GM23338 (cell line): ENCODE measurements at regions not wholly inside any gene's neighbourhood (a gene's known extent, or its start where the extent isn't known, plus 50 kb on each side); places are given as distances from the start of the nearest gene placed in this dataset.

Source experiments
- ATAC-seq: fragments of 200-7000 bp; cut with Tn5 transposase; 3 replicates; pipeline ENCODE4 v1.9.1; 2020
- DNase-seq: peaks from one replicate; pipeline ENCODE4 v3.0.0-alpha.2; 2015; ENCODE audit warnings: low spot score
- H2AFZ ChIP-seq: fragments of 200-600 bp; sonication (generic); 2 replicates; pipeline ENCODE4 v1.8.0; 2016; ENCODE audit warnings: antibody characterized with exemption, mild to moderate bottlenecking, moderate library complexity
- H3F3A ChIP-seq: fragments of 200-600 bp; sonication (generic); replicated peaks from 2 replicates; pipeline ENCODE4 v1.8.0; 2017; ENCODE audit warnings: antibody characterized with exemption, mixed run types, low read depth
- H3K27ac ChIP-seq: fragments of 200-600 bp; sonication (generic); 2 replicates; pipeline ENCODE4 v1.6.1; 2016; ENCODE audit warnings: low read depth
- H3K27me3 ChIP-seq: fragments of 200-600 bp; sonication (generic); 2 replicates; pipeline ENCODE4 v1.8.0; 2016; ENCODE audit warnings: mild to moderate bottlenecking, mixed run types, moderate library complexity; ENCODE audit not compliant: insufficient read depth
- H3K36me3 ChIP-seq: fragments of 200-600 bp; sonication (generic); 2 replicates; pipeline ENCODE4 v1.8.0; 2016; ENCODE audit warnings: mild to moderate bottlenecking; ENCODE audit not compliant: insufficient read depth
- H3K4me1 ChIP-seq: fragments of 200-600 bp; sonication (generic); 2 replicates; pipeline ENCODE4 v1.8.0; 2016; ENCODE audit warnings: mild to moderate bottlenecking, moderate library complexity; ENCODE audit not compliant: insufficient read depth
- H3K4me2 ChIP-seq: fragments of 200-600 bp; sonication (generic); 2 replicates; pipeline ENCODE4 v1.7.1; 2017; ENCODE audit warnings: mixed run types
- H3K4me3 ChIP-seq: fragments of 200-600 bp; sonication (generic); 2 replicates; pipeline ENCODE4 v1.6.1; 2016; ENCODE audit warnings: mixed run types
- H3K79me2 ChIP-seq: fragments of 200-600 bp; sonication (generic); replicated peaks from 2 replicates; pipeline ENCODE4 v1.8.0; 2017; ENCODE audit warnings: mild to moderate bottlenecking; ENCODE audit not compliant: insufficient read depth
- H3K9me2 ChIP-seq: fragments of 200-600 bp; sonication (generic); 2 replicates; pipeline ENCODE4 v1.8.0; 2017; ENCODE audit not compliant: insufficient read depth
- H4K20me1 ChIP-seq: fragments of 200-600 bp; sonication (generic); replicated peaks from 2 replicates; pipeline ENCODE4 v1.8.0; 2017; ENCODE audit warnings: mild to moderate bottlenecking; ENCODE audit not compliant: insufficient read depth
- H3K27ac Mint-ChIP-seq: 2 replicates; pipeline ENCODE4 v1.8.0; 2020; ENCODE audit warnings: inconsistent platforms, mild to moderate bottlenecking, moderate library complexity, mixed read lengths
- H3K27me3 Mint-ChIP-seq: 3 replicates; pipeline ENCODE4 v1.8.0; 2022; ENCODE audit warnings: low read depth, mild to moderate bottlenecking, moderate library complexity, mixed read lengths, inconsistent platforms; ENCODE audit not compliant: insufficient read depth, poor library complexity
- H3K36me3 Mint-ChIP-seq: 3 replicates; pipeline ENCODE4 v1.8.0; 2021; ENCODE audit warnings: low read depth, mild to moderate bottlenecking, inconsistent platforms, moderate library complexity, mixed read lengths
- H3K4me1 Mint-ChIP-seq: 3 replicates; pipeline ENCODE4 v1.8.0; 2020; ENCODE audit warnings: mild to moderate bottlenecking, inconsistent platforms, mixed read lengths
- H3K4me3 Mint-ChIP-seq: 3 replicates; pipeline ENCODE4 v1.8.0; 2021; ENCODE audit warnings: moderate library complexity, mild to moderate bottlenecking, inconsistent platforms, mixed read lengths
- H3K9me3 Mint-ChIP-seq: 3 replicates; pipeline ENCODE4 v1.8.0; 2020; ENCODE audit warnings: moderate library complexity, mild to moderate bottlenecking, inconsistent platforms, mixed read lengths
- EZH2 ChIP-seq: fragments of 200-600 bp; sonication (generic); IDR thresholded peaks from one replicate; pipeline ENCODE4 v1.8.0; 2017; ENCODE audit warnings: antibody characterized with exemption, mild to moderate bottlenecking, low read depth; ENCODE audit not compliant: unreplicated experiment
- EZH2phosphoT487 ChIP-seq: fragments of 200-600 bp; sonication (generic); IDR thresholded peaks from one replicate; pipeline ENCODE4 v1.8.1; 2018; ENCODE audit warnings: antibody characterized with exemption; ENCODE audit not compliant: unreplicated experiment
- JUNB ChIP-seq: IDR thresholded peaks from one replicate; pipeline ENCODE4 v1.6.1; 2016; ENCODE audit warnings: antibody characterized with exemption; ENCODE audit not compliant: unreplicated experiment
- NANOG ChIP-seq: IDR thresholded peaks from 2 replicates; pipeline ENCODE4 v1.6.1; 2016; ENCODE audit warnings: antibody characterized with exemption, borderline replicate concordance
- POLR2AphosphoS5 ChIP-seq: IDR thresholded peaks from 2 replicates; pipeline ENCODE4 v1.6.1; 2016; ENCODE audit warnings: antibody characterized with exemption, low read depth
- STAT1 ChIP-seq: IDR thresholded peaks from one replicate; pipeline ENCODE4 v1.6.1; 2016; ENCODE audit warnings: antibody characterized with exemption; ENCODE audit not compliant: unreplicated experiment
- ZNF114 ChIP-seq: fragments of 250-450 bp; sonication (Bioruptor Pico); IDR thresholded peaks from 2 replicates; pipeline ENCODE4 v1.5.0; 2020; ENCODE audit warnings: mild to moderate bottlenecking, moderate library complexity
- ZNF331 ChIP-seq: fragments of 250-450 bp; sonication (Bioruptor Pico); IDR thresholded peaks from 2 replicates; pipeline ENCODE4 v1.5.0; 2020; ENCODE audit warnings: low read depth, mild to moderate bottlenecking, moderate library complexity
- TF ChIP-seq, protein P1 (sequence below): IDR thresholded peaks from one replicate; pipeline ENCODE4 v1.6.1; 2018; ENCODE audit warnings: antibody characterized with exemption; ENCODE audit not compliant: unreplicated experiment
- TF ChIP-seq, protein P2 (sequence below), 2 experiments: fragments of 200-600 bp in 1 of 2; sonication (generic) in 1 of 2; conservative IDR thresholded peaks; 2 replicates each; pipeline versions ENCODE4 v1.5.1 to v1.6.1; 2016 to 2017; ENCODE audit warnings: antibody characterized with exemption in 2 of 2, low read depth in 2 of 2, mild to moderate bottlenecking in 2 of 2, moderate library complexity in 1 of 2
- TF ChIP-seq, protein P3 (sequence below): fragments of 250-450 bp; sonication (Bioruptor Pico); IDR thresholded peaks from 2 replicates; pipeline ENCODE4 v1.5.0; 2020; ENCODE audit warnings: mild to moderate bottlenecking, moderate library complexity
- TF ChIP-seq, protein P4 (sequence below): IDR thresholded peaks from 2 replicates; pipeline ENCODE4 v1.6.1; 2016; ENCODE audit warnings: antibody characterized with exemption

DNA sequence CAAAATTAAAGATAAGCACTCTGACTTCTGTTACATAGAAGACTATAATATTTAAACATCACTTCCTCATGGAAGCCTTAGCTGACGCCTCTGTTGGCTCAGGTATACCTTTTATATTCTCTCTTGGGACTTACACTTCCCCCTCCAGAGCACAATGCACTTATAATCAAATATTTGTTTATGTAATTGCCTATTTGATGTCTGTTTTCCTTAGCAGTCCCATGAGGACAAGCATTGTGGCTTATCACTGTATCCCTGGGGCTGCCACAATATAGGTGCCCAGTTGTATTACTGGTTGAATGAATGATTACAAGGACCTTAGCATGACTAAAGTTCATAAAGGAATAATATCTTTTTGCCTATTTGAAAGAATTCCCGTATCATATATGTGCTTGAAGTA, 186.7 kb upstream of the VGLL2 start:
- H3K9me3 Mint-ChIP-seq = no peaks in the 10 kb centered on the region
- Histone ChIP-seq H3K4me2 (no peak overlapping the region), H3K27me3 (no peaks in the 10 kb centered on the region), H2AFZ (no peak overlapping the region), H3K4me1 (no peaks in the 10 kb centered on the region), H3K4me3 (no peak overlapping the region), H3K79me2 (no peaks in the 10 kb centered on the region), H3K36me3 (no peaks in the 10 kb centered on the region), H3F3A (no peaks in the 10 kb centered on the region), H4K20me1 (no peaks in the 10 kb centered on the region), H3K27ac (no peak overlapping the region), H3K9me2 (no peaks in the 10 kb centered on the region)
- no peaks in the 10 kb centered on the region for H3K27me3 Mint-ChIP-seq
- ATAC-seq (no peak), DNase-seq (no peak)
- no peaks in the 10 kb centered on the region for H3K36me3 Mint-ChIP-seq
- no peak overlapping the region for H3K27ac Mint-ChIP-seq
- TF ChIP-seq NANOG = no peak
- no peak for TF ChIP-seq JUNB
- no peak for TF ChIP-seq STAT1
- TF ChIP-seq EZH2 = no peak
- TF ChIP-seq ZNF114 (CRISPR knock-in tag) = no peak
- TF ChIP-seq, protein P1, sequence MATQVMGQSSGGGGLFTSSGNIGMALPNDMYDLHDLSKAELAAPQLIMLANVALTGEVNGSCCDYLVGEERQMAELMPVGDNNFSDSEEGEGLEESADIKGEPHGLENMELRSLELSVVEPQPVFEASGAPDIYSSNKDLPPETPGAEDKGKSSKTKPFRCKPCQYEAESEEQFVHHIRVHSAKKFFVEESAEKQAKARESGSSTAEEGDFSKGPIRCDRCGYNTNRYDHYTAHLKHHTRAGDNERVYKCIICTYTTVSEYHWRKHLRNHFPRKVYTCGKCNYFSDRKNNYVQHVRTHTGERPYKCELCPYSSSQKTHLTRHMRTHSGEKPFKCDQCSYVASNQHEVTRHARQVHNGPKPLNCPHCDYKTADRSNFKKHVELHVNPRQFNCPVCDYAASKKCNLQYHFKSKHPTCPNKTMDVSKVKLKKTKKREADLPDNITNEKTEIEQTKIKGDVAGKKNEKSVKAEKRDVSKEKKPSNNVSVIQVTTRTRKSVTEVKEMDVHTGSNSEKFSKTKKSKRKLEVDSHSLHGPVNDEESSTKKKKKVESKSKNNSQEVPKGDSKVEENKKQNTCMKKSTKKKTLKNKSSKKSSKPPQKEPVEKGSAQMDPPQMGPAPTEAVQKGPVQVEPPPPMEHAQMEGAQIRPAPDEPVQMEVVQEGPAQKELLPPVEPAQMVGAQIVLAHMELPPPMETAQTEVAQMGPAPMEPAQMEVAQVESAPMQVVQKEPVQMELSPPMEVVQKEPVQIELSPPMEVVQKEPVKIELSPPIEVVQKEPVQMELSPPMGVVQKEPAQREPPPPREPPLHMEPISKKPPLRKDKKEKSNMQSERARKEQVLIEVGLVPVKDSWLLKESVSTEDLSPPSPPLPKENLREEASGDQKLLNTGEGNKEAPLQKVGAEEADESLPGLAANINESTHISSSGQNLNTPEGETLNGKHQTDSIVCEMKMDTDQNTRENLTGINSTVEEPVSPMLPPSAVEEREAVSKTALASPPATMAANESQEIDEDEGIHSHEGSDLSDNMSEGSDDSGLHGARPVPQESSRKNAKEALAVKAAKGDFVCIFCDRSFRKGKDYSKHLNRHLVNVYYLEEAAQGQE = no peak
- no peak for TF ChIP-seq EZH2phosphoT487
- TF ChIP-seq ZNF331 (CRISPR knock-in tag) = no peak
- TF ChIP-seq, protein P2, sequence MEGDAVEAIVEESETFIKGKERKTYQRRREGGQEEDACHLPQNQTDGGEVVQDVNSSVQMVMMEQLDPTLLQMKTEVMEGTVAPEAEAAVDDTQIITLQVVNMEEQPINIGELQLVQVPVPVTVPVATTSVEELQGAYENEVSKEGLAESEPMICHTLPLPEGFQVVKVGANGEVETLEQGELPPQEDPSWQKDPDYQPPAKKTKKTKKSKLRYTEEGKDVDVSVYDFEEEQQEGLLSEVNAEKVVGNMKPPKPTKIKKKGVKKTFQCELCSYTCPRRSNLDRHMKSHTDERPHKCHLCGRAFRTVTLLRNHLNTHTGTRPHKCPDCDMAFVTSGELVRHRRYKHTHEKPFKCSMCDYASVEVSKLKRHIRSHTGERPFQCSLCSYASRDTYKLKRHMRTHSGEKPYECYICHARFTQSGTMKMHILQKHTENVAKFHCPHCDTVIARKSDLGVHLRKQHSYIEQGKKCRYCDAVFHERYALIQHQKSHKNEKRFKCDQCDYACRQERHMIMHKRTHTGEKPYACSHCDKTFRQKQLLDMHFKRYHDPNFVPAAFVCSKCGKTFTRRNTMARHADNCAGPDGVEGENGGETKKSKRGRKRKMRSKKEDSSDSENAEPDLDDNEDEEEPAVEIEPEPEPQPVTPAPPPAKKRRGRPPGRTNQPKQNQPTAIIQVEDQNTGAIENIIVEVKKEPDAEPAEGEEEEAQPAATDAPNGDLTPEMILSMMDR (conservative IDR thresholded peaks at IDR 0.05; ENCODE audit: low read depth in 2 of 2) = no peak
- TF ChIP-seq POLR2AphosphoS5 = no peak
- TF ChIP-seq, protein P3, sequence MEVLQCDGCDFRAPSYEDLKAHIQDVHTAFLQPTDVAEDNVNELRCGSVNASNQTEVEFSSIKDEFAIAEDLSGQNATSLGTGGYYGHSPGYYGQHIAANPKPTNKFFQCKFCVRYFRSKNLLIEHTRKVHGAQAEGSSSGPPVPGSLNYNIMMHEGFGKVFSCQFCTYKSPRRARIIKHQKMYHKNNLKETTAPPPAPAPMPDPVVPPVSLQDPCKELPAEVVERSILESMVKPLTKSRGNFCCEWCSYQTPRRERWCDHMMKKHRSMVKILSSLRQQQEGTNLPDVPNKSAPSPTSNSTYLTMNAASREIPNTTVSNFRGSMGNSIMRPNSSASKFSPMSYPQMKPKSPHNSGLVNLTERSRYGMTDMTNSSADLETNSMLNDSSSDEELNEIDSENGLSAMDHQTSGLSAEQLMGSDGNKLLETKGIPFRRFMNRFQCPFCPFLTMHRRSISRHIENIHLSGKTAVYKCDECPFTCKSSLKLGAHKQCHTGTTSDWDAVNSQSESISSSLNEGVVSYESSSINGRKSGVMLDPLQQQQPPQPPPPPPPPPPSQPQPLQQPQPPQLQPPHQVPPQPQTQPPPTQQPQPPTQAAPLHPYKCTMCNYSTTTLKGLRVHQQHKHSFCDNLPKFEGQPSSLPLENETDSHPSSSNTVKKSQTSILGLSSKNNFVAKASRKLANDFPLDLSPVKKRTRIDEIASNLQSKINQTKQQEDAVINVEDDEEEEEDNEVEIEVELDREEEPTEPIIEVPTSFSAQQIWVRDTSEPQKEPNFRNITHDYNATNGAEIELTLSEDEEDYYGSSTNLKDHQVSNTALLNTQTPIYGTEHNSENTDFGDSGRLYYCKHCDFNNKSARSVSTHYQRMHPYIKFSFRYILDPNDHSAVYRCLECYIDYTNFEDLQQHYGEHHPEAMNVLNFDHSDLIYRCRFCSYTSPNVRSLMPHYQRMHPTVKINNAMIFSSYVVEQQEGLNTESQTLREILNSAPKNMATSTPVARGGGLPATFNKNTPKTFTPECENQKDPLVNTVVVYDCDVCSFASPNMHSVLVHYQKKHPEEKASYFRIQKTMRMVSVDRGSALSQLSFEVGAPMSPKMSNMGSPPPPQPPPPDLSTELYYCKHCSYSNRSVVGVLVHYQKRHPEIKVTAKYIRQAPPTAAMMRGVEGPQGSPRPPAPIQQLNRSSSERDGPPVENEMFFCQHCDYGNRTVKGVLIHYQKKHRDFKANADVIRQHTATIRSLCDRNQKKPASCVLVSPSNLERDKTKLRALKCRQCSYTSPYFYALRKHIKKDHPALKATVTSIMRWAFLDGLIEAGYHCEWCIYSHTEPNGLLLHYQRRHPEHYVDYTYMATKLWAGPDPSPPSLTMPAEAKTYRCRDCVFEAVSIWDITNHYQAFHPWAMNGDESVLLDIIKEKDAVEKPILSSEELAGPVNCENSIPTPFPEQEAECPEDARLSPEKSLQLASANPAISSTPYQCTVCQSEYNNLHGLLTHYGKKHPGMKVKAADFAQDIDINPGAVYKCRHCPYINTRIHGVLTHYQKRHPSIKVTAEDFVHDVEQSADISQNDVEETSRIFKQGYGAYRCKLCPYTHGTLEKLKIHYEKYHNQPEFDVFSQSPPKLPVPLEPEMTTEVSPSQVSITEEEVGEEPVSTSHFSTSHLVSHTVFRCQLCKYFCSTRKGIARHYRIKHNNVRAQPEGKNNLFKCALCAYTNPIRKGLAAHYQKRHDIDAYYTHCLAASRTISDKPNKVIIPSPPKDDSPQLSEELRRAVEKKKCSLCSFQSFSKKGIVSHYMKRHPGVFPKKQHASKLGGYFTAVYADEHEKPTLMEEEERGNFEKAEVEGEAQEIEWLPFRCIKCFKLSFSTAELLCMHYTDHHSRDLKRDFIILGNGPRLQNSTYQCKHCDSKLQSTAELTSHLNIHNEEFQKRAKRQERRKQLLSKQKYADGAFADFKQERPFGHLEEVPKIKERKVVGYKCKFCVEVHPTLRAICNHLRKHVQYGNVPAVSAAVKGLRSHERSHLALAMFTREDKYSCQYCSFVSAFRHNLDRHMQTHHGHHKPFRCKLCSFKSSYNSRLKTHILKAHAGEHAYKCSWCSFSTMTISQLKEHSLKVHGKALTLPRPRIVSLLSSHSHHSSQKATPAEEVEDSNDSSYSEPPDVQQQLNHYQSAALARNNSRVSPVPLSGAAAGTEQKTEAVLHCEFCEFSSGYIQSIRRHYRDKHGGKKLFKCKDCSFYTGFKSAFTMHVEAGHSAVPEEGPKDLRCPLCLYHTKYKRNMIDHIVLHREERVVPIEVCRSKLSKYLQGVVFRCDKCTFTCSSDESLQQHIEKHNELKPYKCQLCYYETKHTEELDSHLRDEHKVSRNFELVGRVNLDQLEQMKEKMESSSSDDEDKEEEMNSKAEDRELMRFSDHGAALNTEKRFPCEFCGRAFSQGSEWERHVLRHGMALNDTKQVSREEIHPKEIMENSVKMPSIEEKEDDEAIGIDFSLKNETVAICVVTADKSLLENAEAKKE (CRISPR knock-in tag) = no peak
- TF ChIP-seq, protein P4, sequence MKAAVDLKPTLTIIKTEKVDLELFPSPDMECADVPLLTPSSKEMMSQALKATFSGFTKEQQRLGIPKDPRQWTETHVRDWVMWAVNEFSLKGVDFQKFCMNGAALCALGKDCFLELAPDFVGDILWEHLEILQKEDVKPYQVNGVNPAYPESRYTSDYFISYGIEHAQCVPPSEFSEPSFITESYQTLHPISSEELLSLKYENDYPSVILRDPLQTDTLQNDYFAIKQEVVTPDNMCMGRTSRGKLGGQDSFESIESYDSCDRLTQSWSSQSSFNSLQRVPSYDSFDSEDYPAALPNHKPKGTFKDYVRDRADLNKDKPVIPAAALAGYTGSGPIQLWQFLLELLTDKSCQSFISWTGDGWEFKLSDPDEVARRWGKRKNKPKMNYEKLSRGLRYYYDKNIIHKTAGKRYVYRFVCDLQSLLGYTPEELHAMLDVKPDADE = no peak
- H3K4me3 Mint-ChIP-seq = no peak overlapping the region
- H3K4me1 Mint-ChIP-seq = no peaks in the 10 kb centered on the region; the same call in 2 of the 3 replicates
